Fibroblast of skin of abdomen (primary cell): ENCODE measurements at regions not wholly inside any gene's neighbourhood (a gene's known extent, or its start where the extent isn't known, plus 50 kb on each side); places are given as distances from the start of the nearest gene placed in this dataset.

Experiments
- DNase-seq: peaks from one replicate; pipeline ENCODE4 v3.0.0-alpha.2; 2013

DNA sequence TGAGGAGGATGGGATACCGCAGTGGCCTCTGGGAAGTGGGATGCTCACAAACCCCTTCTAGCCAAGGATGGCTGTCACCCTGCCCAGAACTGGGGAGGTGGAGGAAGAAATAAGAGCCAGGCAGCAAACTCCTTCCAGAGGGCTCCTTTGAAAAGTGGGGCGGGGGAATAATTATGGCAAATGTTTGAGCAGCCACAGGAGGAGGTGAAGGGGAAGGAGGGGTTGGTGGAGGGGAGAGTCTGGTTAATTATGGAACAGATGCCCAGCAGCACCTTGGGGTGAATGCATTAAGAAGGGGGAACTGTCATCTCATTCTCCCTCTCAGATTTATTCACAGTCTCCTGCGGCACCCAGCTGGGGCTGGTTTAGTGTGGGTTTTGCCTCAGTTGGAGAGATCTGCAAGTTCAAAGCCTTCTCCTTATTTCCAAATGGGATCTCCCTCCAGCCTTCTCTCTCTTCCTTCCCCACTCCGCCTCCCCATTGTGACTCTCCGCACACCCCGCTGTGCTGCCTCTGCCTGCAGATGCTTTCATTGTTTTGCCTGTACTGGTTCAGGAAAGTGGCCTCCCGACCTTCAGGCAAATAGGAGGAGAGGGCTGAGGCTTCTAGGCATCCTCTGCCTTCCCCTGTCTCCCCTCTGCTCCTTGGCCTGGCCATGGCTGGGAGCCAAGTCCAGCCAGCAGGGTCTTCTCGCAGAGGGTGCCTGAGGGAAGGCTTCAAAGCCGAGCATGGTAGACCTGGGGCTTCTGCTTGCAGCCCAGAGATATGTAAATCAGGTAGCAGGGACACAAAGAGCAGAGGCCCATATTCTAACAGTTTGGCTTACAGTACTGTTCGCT is 457.2 kb upstream of the MEX3C start:
- DNase-seq, result no peak

DNA sequence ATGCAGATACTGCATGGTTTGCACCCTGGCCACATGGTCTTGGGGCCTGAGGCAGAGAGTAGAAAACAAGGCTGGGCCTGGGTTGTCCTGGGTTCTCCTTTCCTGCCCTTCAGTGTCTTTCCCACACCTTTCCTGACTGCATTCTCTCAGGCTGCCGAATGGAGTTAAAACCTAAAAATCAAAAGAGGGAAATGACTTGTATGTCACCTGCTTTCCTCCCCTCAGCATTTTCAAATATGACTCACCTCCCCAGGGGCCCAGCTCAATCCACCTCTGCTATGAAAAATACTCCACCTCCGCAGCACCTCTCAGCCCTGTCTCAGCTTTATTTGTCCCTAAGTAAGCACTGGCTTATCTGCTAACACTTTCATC is 457.8 kb upstream of the MEX3C start:
- no peak for DNase-seq

DNA sequence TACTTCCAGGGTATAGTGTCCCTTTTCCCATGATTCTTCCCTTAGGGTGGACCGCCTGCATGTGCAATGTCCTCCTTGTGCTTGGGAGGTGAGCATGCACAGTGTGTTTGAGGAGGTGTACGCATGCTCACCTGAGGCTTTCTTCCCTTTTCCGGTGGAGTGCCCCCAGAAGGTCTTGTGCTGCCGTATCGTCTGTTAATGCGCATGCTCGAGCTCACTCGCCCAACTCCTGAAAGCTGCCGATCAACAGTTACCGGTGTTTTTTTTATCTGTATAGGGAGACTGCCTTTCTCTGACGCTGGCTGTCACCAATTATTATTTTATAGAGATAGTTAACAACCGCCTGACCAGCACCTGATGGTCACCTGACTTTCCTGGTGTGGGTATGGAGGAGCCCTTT is 458.8 kb upstream of the MEX3C start:
- no peak for DNase-seq

DNA sequence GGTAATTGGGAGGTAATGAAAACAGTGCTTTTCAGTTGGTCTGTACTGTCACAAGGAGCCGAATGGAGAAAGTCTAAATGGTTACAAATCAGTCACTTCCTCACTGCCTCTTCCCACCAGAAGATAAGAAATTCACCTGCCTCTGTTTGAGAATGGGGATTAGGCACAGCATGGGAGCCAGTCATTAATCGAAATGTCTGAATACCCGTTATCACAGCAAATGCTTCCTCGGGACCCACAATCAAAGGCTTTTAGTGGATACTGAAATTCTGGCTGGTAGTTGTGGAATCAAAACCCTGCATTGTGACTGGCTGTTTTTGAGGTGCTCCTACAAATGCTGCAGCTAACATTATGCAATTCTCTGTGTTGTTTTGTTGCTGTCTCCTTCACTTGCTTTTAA is 461.0 kb upstream of the MEX3C start:
- no peak for DNase-seq

DNA sequence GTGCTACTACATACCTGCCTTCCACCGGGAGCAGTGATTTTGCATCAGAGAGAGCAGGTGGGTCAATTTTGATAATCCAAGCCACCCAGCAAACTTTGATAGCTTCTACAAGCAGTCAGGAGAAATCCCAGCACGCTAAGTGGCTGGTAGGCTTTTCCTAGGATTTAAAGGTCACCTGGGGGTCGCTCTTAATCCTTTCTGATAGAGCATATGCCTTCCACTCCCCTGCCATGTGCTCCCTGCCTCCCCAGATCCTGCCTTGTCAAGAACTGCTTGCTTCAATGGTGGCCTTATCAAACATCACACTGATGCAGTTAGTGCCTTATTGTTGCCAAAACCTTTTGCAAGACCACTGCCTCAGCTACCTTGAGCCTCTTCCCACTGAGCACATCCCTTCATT is 462.3 kb upstream of the MEX3C start:
- no peak for DNase-seq

DNA sequence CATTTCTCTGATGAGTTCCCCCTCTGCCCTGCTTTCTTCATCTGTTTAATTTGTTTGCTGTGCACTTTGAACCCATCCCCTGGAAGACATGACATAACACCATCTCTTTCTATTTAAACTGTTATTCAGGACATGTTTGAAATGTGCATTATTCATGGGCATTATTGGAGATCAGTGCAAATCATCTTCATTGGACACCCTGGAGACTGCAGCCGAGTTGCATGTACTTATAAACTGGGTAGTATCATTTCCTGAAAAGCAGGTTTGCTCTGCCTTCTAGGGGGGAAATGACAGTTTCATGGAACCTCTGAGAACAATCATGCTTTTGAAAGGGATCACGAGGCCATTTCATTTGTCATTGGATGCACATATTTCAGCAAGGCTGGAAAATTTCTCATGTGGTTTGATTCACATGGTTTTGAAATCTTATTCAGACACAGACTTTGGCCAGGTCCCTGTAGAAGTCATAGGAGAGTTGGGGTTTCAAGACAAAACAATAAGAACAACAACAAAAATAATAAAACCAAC is 462.8 kb upstream of the MEX3C start:
- DNase-seq, result no peak

DNA sequence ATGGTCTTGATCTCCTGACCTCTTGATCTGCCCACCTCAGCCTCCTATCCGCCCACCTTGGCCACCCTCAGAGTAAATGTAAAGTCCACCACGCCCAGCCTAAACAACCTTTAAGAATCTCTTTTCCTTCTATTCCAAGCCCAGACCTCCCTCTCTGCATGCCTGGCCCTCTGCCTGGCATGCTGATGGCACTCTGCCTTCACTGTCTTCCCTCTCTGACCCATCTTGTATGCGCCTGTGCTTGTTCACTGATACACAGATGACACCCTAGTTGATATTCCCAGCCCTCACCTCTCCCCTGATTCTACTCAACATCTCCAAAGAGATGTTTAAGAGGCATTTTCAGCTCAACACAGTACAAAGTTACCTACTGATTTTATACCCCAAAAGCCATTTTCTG is 466.8 kb upstream of the MEX3C start:
- no peak for DNase-seq

DNA sequence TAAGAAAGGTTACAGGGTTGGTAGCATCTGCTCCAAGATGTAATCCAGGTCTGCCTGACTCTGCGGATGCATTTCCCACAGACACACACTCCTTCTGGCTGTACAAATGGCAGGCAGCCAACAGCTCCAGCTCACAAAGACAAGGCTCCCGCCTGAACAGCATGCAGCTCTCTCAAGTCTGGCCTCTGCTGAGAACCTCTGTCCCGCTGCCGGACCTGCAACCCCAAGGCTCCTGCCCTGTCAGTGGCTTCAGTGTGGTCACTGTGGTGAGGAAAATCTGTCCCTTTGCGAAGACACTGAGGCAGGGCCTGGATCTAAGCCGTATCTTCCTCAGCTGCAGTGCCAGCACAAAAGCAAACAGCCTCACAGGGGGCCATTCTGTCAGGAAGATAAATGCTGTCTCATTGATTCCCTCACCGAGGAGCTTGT is 469.3 kb upstream of the MEX3C start:
- peak; percentile 56 for DNase-seq

DNA sequence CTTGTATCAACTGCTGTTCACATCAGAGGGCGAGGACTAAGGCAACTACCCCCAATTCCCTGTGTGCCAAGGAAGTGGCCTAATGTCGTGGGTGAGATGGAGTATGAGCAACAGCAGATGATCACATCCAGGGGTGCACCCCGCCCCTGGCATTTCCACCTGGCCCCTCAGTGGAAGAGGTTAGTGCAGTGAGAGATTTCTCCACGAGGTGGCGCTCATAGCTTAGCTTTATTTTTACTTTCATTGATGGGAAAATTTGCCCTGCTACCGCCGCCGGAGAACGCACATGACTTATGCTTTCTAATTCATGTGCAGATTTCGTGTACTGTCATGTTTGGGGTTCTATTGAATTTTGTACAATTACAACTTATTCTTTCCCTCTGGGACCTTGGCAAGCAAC is 470.6 kb upstream of the MEX3C start:
- DNase-seq, result peak; percentile 48

DNA sequence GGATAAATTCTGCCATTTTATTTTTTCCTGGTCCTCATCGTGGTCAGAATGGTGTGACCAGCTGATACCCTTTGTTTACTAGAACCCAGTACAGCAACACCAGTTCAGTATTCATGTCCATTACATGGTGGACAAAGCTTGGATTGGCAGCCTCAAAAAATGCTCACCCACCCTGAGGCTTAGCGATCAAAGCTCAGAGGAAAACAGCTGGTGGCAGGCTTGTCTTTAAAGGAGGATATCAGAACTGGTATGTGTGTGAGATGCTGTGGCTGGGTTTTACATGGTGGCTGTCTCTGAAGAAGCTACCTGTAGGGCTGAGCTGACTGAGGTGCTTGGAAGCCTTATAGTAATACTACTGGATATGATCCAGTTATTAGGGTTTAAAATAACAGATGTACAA is 471.1 kb upstream of the MEX3C start:
- no peak for DNase-seq

DNA sequence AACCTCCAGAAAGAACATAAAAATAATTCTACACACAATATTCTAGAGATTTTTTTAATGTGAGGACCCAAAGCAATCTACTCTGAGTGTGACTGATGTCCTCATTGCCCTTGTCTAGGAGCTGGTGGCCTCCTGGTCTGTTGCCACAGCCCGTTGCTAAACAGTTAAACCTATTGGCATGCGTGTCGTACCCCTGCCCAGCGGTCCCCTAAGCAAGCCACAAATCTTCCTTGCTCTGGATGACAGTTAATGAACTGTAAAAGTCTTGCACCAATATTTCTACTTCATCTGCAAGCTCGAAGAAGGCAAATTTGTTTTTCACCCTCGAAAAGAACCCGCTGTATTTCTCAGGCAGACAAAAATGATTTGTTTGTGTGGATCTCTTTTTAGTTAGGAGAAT is 489.1 kb upstream of the MEX3C start:
- DNase-seq, result no peak

DNA sequence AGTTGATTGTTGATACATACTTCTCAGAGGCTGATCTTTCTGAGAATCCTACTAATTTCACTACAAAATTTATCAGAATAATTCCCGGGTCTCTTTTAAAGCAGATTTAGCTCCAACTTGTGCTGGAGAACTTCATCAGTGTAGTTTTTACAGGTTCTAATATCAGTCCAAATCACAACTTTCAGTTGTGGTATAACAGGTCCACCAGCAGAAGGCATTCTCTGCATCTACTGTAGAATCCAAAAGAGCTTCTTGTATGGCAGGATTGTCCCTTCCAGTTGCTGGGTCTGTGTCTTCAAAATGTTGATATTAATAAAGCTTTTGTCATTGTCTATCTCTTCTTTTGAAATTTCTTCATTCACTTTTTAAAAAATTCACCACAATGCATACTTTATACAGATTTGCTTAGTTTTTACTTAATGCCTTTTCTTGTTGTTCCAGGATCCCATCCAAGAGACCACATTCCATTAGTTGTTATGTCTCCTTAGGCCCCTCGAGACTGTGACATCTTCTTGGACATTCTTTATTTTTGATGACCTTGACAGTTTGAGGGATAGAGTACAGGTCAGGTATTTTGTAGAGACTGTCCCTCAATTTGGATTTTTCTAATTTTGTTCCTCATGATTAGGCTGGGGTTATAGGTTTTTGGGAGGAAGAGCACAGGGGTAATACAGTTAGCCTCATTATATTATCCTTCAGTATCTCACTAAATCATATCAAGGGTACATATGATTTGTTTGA is 490.5 kb upstream of the MEX3C start:
- no peak for DNase-seq

DNA sequence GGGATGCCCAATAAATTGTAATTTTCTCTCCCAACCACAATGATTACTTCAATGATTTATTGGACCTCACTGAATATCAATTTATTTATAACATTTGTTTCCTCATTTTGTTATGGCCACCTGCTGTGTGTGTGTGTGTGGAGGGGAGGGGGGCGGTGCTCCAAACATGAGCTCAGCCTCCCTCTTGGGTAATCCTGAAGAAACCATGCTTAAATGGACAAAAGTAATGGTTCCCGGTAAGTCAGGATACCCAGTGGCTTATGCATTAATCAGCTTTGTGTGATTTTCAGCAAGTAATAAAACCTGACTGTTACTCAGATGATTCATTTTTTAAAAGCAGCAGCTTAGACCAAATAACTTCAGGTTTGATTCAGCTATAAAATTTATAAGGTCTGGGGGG is 495.1 kb upstream of the MEX3C start:
- DNase-seq, result no peak

DNA sequence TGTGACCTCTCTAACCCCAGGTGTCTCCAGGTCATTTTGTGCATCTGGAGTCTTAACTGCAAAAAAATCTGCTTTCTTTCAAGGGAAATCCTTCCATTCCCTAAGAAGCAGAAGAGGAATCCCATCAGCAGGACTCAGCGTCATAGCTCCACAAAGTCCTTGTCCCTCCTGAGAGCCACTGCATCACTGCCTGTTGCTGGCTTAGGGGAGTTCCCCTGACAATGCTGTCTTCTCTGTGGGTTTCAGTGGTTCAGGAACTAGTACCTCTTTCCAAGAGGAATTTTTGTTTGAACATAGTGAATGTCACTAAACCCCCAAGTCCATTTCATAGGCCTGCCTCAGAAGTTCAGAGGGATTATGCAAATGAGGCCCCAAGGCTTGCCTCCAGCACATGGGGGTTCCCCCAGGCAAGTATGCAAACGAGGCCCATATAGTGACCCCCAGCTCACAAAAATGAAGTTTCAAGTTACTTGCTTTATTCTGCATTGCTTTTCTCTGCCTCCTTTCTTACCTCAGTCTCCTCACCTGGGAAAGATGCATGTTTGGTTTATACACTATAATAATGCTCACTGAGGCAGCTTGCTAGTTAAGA is 513.9 kb upstream of the MEX3C start:
- DNase-seq, result no peak

DNA sequence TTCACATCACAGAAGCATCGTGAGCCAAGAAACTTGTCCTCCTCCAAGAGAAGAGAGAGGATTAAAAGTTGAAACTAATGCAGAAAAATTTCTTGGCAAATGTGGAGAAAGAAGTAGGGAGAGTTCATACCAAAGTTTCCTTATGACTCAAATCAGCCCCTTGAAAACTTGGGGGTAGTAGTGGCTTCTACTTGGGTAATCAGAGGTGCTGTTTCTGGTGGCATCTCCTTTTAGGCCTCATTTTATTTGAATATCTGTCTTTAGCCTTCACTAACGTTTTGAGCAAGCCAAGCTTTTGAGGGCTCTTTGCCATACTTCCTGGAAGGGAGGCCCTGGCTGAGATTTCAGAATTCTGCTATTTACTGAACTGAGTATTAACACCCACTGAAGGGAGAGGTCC is 515.3 kb upstream of the MEX3C start:
- no peak for DNase-seq

DNA sequence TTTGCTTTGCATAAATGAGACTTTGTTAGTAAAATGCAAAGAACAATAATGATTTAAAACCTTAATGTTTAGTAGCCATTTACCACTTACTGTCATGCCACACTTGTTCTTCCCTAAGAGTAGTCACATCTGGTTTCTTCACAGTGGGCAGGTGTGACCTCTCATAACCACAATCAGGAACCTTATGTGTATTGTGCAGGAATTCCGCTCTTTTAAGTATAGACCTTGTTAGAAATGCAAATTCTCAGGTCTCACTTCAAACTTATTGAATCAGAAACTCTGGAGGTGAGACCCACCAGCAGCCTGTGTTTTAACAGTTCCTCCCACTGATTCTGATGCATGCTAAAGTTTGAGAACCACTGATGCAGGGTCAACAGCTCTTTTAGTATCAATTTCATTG is 518.8 kb upstream of the MEX3C start:
- no peak for DNase-seq

DNA sequence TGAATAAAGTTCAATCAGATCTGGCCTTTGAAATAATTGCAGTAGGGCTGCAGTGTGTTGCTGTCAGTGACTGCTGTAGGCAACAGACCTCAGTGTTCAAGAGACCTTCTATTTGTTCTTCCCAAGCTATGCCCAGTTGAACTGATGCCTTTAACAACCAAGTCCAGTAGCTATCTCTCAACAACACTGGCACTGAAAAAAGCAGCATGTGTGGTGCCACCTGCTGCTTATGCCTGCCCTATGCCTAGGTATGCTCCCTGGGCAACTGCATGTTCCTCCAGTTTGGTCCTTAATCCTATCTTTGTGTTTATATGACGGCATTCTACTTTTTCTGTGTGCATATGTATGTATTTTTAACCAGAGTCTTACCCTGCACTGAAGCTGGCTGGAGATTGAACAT is 523.9 kb upstream of the MEX3C start:
- no peak for DNase-seq

DNA sequence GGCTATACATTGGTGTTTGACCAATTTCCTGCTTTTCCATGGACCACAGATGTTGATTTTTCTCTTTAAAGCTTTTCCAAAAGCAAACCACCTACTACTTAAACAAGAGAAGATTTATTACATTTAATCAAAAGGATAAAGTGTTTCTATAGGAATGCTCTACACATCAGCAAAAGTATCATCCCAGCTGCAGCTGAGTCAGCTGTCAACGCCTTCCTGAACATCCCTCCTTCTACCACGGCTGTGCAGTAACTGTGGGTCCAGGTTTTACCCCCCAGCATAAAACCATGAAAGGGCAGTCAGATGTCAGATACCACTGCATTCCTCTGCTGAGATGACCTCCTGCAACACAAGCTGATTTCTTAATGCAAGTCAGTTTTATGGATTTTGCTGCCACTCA is 524.5 kb upstream of the MEX3C start:
- DNase-seq, result peak; percentile 58

DNA sequence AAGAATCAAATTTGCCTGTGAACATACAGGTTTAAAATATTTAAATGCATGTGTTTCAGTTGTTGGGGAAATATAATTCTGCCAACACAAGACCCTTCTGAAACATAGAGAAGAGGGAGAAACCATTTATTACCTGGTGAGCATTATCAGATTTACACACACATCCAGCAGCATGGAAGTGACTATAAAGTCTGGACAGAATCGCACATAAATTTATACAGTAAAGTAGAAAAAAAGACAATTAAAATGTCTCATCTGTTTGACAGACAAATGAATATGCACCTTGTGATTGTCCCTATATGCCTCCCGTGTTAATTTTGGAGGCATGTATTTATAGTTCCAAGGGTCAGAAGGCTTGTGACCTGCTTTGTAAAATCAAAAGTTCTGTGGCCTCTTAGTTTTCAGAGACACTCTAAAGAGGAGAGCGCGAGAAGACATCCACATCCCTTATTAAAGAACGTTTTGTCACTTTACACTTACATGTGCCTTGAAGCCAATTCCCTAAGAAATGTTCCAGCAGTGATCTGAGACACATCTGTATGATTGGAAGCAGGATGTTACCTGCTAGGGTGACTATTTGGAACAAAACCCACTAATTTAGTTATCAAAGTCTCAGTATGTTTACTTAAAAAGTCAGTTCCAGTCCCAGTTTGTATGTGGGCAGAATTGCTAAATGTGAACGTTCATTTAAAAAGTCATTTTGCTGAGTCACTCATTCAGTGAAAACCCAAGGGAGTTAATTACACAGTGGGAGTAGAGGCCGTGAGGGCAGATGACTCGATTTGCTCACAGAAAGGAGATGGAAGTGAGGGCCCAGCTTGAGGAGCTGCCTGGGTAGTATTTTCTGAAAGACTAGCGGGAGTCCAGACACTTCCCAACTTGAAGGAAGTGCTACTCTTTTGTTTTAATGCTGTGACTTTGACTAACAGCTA is 527.6 kb upstream of the MEX3C start:
- DNase-seq, result peak; percentile 47

DNA sequence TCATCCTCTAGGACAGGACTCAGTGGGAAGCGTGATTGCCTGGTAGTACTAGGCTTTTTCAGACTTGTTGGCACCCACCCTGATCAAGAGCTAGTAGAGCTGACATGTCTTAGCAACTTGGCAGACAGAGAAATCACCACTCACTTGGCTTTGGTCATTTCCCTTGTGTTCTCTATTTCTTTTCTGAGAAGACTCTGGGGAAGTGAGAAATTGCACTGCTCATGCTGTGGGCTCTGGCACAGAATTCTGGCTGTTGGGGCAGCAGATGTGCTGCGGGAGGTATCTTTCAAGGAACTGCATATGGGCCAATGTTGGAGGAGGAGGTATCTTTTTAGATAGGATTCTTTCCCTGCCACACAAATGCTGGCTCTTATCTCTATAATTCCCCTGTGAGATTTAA is 529.1 kb upstream of the MEX3C start:
- DNase-seq, result no peak

DNA sequence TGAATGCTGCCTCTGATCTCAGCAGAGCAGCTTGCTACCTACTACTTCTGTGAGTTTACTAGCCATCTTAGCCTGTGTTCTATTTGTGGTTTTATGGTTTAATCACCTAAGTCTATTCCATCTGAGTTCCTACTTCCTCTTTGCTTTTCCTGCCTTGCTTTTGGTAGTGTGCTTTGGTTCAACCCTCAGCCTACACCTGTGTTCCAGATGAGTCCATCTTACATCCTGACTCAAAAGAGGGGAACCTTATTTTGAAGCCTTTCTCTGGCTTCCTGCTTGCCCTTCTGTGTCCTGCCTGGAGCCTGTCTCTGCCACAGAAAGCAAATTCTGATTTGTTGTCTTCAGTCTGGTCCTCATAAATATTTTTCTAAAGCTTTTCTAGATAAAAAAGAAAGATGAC is 530.3 kb upstream of the MEX3C start:
- no peak for DNase-seq

DNA sequence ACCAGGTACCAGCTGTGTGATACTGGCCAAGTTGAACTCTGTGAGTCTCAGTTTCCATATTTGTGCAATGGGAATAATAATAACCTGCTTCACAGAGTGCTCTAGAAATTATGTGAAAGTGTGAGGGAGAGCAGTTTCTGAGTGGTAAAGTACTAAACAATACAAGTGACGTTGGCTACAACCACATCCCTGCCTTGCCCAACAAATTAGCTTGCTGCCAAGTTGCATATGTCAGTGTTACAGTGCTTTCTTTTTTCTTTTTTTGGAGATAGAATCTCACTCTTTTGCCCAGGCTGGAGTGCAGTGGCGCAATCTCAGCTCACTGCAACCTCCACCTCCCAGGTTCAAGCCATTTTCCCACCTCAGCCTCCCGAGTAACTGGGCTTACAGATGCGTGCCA is 533.6 kb upstream of the MEX3C start:
- DNase-seq, result no peak

DNA sequence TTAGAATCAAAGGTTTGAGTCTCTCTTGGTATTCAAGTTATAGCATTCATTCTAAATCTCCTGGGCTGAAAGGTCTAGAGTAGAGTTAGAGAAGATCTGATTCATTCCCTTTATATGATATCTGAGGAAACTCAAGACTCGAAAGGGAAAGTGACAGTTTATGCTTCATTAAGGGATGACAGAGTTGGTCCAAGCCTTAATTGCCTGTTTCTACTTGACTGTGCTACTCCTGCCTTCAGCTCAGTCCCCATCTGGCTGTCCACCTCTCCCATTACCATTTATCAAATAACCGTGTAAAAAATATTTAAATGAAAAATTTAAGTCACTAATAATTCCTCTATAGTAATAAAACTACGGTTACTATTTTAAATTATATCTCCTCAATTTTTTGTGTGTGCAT is 537.1 kb upstream of the MEX3C start:
- DNase-seq, result no peak
